Stimulated activated CD4-positive, alpha-beta T cell treated with anti-CD3 and anti-CD28 coated beads, Interleukin-2, amount 100 ng/mL, for 48 hours (primary cell): ENCODE measurements at regions not wholly inside any gene's neighbourhood (a gene's known extent, or its start where the extent isn't known, plus 50 kb on each side); places are given as distances from the start of the nearest gene placed in this dataset.

ENCODE experiments used
- DNase-seq, 2 donors: peaks; one replicate each; pipeline ENCODE4 v3.0.0-alpha.2; 2020

DNA sequence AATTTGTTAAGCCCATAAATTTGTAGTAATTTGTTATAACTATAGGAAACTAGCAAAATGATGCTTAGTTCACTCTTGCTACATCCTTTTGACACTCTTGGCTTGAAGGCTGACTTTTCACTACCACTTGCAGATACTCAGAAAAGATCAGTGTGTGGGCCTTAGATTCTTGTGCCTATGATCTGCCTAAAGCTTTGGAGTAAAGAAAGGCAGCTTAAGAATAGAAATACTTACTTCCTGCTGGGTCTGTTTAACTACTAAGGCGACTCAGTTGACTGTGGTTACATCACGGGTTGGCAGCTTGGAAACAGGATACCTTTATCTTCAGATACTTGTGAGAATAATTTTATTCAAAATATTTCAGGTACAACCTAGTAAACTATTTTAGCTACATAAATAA lies 201.4 kb upstream of the FMR1 start:
- no peak for DNase-seq

DNA sequence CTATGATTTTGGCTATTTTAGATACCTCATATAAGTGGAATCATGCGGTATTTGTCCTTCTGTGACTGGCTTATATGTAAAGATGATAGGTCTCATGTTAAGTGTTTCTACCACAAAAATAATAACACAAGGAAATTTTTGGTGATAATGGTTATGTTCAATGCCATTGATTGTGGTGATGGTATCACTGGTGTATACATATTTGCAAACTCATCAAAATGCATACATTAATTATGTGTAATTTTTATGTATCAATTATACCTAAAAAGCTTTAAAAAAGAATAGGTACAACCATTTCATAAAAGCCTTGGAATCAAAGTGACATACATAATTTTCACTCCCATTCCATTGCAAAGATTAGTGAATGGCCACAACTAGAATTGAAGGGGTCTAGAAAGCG lies 178.3 kb upstream of the FMR1 start:
- no peak for DNase-seq

DNA sequence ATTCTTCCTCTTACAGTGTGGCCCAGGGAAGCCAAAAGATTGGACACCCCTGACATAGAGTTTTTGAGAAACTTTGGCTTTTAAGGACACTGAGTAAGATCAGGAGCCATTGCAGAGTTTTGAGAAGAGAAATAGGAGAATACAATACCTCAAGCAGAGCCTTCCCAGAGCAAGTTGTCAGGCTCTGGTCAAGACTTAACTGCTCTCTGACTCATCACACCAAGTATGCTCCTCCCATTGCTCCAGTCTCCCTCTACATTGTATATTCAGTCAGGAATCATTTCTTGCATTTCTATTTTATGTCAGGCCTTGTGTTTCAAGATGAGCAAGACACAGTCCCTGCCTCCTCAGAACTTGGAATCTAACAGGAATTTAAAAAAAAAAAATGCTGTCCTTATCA lies 176.4 kb upstream of the FMR1 start:
- DNase-seq: no peak

DNA sequence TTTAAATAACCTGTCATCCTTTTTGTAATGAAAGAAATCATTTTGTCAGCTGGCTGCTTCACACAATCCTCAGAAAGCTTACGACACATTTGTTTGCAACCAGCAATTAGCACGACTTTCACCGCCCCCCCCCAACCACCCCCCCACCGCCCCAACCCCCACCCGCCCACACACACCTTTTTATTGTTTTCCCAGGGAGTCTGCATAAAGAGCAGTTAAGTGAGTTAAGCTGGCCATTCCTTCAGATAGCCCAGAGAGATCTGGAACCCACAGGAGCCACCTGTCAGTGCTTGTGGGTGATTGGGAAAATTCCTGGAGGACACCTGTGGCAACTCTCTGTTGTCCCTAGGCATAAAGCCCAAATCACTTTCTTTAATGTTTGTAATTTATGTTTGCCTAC lies 175.7 kb upstream of the FMR1 start:
- DNase-seq: no peak

DNA sequence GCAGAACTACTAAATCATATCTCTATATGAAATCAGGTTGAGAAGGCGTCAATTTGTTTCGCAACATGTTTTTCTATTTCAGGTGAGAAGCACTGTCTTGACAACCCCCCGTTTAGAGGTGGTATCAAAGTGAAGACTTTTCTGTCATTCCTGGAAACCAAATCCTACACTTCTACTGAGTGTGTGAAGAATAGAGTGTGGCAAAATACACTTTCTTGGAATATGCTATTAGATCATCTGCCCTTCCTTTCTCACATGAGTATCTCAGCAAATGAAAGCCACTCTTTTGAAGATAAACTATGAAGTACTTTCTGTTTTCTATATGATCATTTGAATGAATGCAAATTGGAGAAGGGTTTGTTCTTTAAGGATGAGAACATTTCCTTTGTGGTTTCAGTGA lies 174.0 kb upstream of the FMR1 start:
- DNase-seq: no peak

DNA sequence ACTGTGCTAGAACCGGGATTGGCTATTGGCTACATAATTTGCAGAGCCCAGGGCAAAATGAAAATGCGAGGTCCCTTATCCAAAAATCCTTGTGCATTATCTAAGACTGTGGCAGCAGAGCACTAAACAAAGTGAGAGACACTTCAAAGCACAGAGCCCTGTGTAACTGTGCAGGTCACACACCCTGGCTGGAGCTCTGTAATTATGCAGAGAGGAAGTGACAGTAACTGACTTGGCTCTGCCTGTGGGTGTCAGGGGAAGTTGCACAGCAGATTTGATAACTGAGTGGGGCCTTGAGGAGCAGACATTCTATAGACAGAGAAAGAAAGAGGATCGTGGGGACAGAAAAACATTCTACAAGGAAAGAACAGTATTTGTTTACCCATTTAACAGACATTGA lies 173.5 kb upstream of the FMR1 start:
- no peak for DNase-seq

DNA sequence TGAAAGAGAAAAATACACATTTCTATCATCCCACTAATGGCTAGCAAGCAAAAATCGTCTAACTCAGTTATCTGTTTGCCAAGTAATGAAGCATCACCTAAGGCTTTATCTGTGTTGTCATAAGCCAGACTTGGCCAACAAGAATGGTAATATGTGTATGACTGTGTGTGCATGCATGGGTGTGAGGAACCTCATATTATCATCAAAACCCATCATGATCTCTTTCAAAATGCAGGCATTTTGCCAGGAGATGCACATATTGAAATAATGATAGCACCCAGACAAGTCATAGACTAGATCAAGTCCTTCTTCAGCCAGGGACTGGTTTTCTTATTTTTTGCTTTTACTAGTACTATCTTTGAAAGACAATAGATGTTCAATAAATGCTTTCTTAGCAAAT lies 172.5 kb upstream of the FMR1 start:
- no peak for DNase-seq

DNA sequence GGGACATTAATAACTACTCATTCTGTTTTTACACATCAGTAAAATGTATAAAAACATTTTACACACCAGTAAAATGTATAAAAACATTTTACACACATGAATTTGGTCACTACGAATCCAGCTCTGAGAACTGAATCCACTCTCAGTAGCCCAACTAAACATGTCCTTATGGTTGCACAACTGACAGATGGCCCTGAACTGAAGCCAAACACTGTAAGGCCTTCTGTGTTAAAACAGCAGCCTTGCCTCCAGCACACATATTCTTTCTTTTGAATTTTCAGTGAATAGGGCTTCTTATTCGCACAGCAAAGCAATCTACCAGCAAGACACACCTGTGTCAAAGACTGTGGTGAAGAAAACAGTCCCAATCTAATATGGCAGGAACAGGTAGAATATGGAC lies 169.9 kb upstream of the FMR1 start:
- DNase-seq: no peak

DNA sequence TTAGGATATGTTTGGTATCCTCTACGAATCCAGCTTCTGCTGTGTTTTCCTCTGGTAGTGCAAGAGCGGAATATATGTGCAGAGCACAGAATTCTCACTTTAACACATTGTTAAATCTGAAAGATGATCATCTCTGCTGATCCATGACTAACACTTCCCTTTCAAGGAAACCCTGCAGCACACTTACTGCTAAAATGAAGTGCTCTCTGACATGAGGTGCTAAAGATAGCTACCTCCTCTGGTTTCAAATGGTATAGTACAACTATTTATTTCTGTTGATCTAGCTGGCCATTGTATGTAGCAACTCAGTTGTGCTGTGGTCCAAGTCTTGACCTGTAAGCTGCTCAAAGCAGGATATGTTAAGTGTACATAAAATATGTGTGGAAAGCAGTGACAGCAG lies 162.4 kb upstream of the FMR1 start:
- DNase-seq: no peak

DNA sequence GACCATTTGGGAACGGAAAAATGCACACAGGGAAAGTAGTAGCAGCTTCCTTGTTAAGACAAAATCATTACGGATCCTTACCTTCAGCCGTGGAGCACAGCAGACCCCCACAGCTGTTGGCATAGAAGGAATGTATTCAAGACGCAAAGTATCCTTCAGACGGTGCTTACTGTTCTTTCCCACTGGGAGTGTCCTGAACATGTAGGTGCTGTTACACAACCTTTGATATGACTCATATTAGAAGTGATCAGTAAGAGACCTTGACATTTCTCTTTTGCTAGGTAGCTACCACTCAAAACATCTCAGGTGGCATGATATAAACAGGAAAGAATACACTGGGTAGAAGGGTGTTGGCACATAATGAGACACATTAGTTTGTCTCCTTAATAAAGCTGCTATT lies 154.0 kb upstream of the FMR1 start:
- no peak for DNase-seq

DNA sequence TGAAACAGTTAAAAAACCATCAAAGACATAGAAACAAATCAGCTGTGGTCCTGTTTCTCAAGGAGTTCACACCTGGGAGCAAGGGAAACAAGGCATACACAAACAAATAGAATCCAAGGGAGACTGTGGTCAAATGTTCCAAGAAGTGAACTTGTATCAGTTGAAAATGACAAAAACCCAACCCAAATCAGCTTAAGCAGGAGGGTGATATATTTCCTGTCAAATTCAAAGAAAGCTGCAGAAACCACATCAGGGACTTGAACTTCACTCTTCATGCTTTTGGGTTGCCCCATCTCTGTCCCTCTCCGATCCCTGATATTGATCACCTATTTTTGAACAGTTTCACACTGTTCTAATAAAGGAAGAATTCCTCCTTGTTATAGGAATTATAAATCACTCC lies 148.6 kb upstream of the FMR1 start:
- DNase-seq: no peak

DNA sequence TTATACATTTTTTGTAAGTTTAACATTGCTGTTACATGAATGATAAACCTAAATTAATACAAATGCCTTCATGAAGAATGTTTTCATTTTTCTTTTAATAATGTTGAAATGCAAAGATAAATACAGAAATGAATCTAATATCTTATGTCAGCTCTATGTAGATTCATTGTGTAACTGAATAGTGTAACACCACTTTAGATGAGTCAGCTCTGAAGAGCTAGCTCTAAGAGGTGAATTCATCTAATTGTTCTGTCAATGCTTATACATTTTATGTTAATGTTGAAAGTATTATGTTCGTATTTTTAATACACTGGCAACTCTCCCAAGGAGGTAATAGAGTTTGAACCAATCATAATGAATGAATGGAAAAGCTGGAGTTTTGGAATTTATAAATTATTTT lies 146.9 kb upstream of the FMR1 start:
- DNase-seq: no peak

DNA sequence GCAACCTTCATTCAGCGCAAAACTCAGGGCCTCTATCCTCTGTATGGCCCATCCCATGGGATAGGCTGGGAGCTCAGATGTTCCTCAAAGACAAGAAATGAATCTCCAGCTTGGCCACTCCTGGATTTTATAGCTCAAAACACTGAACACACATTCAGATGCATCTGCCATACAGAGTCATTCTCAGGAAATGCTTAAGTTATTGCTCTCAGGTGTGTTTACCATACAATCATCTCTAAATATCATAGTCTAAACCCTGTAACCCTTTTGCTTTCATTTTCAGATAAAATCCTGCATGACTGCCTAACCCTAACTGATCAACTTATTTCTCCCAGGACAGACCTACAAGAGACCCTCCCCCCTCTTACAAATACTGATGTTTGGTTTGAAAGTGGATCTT lies 140.9 kb upstream of the FMR1 start:
- DNase-seq: no peak

DNA sequence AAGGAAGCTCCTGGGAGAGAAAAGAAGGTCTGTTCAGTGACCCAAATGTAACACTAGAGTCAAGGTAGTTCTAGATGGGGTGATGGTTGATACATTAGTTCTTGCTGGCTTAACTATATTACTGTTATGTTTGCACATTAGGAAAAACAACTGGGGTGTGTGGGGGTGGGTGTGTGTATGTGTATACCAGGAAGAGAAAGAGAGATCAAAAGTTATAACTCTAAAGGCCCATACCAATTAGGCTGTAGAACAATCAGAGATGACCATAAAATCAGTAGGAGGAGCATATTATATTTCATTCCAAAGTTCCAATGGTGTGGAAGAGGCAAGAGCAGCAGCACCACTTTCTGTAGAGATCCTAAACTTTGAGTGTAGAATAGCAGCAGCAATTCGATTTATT lies 134.7 kb upstream of the FMR1 start:
- DNase-seq: no peak

DNA sequence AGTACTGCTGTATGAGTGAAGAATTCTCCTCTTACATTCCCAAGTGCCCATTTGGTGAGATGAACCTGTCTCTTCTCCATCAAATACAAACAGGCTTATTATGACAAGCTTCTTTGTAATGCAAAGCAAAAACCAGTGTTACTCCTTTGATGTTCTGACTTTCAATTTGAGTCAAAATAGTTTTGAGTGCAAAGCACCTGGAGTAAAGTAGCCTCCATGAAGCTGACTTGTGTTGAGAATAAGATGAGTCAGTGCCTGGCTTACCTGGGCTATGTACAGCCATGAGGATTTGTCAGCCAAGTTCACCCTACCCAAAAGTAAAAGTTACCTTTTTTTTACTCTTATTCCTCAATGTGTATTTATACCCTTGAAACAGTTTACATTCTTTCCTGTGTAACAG lies 132.5 kb upstream of the FMR1 start:
- no peak for DNase-seq

DNA sequence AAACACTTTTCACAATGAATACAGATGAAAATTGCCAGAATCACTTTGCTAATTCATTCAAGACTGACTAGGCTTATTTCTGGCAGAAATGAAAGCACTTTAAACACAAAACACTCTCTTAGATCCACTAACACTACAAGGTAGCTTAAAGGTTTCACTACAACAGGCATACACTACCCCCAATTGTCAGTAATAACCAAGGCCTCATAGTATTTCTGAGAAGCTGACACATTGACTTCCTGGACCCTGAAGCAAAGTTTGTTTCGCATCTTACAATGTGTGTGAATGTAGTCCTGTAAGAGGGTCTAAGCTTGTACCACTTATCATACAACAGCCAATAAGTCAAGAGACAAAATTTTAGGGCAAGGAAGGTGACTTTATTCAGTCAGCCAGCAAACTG lies 129.9 kb upstream of the FMR1 start:
- no peak for DNase-seq

DNA sequence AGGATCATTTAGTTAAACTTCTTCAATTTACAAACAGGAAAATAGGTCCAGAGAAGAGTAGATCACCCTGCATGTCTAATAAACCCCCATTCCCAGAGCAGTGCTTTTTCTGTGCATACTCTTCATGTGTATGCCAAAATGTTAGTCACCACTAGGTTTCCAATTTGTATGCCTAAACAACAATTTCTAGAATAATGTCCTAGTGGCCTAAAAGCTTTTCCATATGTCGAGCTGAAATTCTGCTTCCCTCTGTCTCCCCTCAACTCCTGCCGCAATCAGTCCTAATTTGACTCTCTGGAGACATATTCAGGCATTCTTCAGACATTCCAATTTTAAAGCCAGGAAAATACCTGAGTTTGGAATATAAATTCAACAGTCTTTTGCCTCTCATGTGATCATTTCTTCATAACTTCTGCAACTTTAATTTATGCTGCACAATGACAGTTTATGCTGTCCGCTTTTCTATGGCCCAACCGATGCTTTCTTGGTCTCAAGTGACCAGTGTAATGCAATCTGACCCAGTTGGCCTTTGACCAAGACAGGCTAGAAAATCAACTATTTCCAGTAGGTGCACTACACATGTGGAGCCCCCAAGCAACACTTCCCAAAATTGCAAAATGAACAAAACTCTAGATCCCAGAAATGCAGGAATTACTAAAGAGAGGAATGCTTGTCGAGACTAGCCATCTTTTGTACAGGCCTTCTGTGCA lies 122.9 kb upstream of the FMR1 start:
- no peak for DNase-seq

DNA sequence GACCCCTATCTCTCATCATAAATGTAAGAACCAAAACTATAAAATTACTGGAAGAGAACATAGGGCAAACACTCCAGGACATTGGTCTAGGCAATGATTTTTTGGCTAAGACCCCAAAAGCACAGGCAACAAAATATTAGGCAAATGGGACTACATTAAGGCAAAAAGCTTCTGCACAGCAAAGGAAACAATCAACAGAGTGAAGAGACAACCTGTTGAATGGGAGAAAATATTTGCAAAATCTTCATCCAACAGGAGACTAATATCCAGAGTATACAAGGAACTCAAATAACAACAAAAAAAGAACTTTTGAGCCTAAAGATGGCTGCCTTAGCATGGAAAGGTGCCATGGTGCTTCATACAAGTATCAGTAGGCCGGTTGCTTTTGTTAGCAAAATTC lies 111.1 kb upstream of the FMR1 start:
- DNase-seq: no peak

DNA sequence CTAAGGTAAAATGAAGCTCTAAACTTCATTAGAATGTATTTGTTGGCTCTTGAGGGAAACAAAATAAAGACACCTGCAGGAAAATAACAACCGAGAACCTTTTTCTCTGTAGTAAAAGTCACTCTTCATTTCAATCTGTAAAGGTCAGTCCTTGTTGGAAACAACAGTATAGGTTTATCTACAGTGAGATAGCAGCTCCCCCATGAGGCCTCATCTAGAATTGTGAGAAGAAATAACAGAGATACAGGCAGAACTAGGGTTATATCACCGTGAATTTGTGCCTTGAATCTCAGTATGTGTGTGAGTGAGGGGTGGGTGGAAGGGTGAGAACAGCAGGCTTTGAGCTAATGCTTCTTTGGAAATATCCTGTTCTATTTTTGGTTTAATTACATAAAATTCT lies 107.8 kb upstream of the FMR1 start:
- DNase-seq: no peak

DNA sequence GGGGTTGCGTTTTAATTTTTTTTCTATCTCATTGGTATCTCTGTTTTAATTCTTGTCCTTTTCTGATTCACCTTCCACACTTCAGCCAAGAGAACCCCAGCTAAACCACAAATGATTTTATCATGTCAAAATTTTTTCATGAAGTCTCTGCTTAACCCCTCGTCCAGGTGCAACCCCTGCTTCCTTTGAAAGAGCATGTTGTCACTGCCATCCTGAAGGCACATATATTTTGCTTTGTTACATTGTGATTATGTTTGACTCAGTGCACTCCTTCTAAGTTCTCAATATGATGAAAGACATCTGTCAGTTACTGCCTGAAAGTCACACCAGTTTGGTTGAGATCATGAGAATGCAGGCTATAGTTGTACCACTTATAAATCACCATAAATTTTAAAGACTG lies 99.9 kb upstream of the FMR1 start:
- no peak for DNase-seq

DNA sequence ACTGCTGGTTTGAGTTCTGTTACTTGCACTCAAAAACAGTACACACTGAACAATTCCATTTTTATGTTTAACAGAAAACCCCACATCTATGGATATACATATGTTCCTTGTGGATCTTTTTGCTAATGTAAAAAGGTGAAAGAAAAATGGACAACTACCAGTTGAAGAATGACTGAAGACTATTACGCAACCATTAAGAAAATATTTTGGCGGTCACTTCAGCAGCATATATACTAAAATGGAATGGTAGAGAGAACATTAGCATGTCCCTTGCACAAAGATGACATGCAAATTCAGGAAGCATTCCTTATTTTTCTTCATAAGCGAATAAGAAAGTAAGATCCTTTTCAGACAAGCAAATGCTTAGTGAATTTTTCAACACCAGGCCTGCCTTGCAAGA lies 84.6 kb upstream of the FMR1 start:
- no peak for DNase-seq

DNA sequence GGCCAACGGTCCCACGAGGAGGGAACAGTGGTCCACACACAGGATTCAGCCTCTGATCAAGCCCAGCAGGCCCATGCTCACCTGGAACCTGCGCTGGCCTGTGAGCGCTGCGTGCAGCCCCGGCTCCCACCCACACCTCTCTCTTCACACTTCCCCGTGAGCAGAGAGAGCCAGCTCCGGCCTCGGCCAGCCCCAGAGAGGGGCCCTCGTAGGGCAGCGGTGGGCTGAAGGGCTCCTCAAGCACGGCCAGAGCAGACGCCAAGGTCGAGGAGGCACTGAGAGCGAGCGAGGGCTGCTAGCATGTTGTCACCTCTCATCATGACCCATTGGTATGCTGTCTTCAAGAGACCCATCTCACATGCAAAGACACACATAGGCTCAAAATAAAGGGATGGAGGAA lies 83.0 kb upstream of the FMR1 start:
- no peak for DNase-seq

DNA sequence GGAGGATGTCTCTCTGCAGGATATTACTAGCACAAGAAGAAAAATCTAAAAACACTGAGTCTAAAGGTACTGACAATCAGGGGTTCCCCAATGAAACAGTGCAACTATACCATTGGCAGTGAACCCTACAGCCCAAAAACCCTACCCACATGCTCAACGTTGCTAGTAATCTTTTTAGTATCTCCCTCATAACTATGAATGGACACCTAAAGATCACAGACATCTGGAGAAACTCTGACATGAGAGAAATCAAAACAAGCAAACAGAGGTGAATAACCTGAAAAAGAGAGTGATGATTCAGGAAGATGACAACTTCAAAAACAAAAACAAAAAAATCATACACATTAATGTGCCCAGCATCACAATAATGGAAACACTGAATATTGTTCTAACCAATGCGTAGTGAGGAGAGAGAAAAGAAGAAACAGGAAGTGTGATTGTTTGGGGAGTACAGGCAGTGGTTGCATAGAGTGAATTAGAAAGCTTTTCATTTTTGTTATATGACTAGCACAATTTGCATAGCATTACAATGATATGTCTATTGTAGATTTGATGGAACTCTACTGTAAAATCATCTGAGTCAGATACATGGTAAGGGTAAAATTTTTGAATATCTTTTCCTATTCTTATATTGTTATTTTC lies 78.9 kb upstream of the FMR1 start:
- no peak for DNase-seq

DNA sequence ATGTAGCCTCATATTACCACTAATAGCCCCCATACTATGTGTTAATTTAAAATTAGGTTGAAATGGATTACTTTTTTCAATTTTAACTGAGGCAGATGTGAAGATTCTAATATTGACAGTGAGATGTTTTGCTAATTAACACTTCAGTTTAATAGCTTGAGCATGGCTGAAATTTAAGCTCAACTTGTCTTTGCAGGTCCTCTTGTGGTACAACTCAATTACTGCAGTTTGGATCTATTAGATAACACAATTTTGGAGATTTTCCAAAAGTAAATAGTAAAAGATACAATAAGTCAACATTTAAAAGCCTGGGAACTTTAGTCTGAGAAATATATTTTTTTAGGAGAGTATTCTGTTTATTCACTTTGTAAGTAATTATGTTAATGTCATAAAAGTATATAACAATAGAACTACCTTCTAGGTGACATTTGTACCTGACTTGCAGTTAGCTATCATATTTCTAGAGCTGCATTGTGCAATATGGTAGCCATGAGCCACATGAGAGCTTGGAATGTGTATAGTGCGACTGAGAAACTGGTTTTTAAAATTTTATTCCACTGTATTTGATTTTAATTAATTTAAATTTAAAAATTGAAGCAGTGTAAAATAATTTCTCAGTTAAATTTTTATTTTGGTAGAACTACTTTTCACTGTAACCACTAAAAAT lies 73.1 kb upstream of the FMR1 start:
- no peak for DNase-seq

DNA sequence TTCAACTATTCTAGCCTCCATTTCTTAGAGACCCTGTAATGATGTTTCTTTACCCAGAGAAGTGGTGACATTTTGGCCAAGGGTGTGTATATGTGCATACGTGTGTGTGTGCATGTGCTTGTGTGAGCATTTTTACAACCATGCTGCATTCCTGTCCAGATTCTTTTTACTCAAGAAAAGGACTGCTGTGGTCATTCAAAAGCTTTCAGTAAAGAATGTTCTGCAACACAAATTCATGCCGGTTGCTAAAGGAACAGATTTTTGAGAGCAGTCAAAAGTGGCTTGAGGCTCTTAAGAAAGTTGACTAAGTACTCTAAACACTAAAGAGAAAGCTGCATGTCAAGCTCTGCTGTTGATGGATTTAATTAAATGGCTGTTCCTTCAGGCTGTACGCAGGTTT lies 65.0 kb upstream of the FMR1 start:
- DNase-seq: no peak
